ENCODE measurements at regions not wholly inside any gene's neighbourhood (a gene's known extent, or its start where the extent isn't known, plus 50 kb on each side); places are given as distances from the start of the nearest gene placed in this dataset.

- H3K4me3 ChIP-seq: no peak overlapping the region
- DNase-seq: no peak
- no peak overlapping the region for H3K27ac ChIP-seq
- H3K27me3 ChIP-seq: no peaks in the 10 kb centered on the region
- no peaks in the 10 kb centered on the region for H3K4me1 ChIP-seq
- FAIRE-seq: no peak
- H3K9me3 ChIP-seq: no peaks in the 10 kb centered on the region
- H3K36me3 ChIP-seq: no peaks in the 10 kb centered on the region
- 41 to 50% methylated on average over 1 of the region's 1 CpG for WGBS, 2 donors
- no peak for ATAC-seq
- intact Hi-C loops (cut with DNase I): no loop called here
- TF ChIP-seq CTCF (IDR thresholded peaks at IDR 0.05): no peak
Measured at GRCh38 chr1:221891708-221892107, 149.8 kb upstream of the DUSP10 start.

- FAIRE-seq: no peak
Measured at GRCh38 chr1:221888801-221889200, 146.9 kb upstream of the DUSP10 start.

GRCh38 chr1:221888218-221888617 is 146.3 kb upstream of the DUSP10 start:
- TF ChIP-seq CTCF (IDR thresholded peaks at IDR 0.05): no peak
- Histone ChIP-seq H3K4me3 (no peak overlapping the region), H3K9me3 (no peaks in the 10 kb centered on the region), H3K27me3 (no peaks in the 10 kb centered on the region), H3K4me1 (no peaks in the 10 kb centered on the region), H3K27ac (no peak overlapping the region), H3K36me3 (no peaks in the 10 kb centered on the region)
- intact Hi-C loops (cut with DNase I): no loop called here
- ATAC-seq (no peak), DNase-seq (no peak), FAIRE-seq (no peak)
- WGBS, 2 donors: 84 to 85% methylated on average over 11 of the region's 11 CpGs

More at GRCh38 chr1:221888801-221889200, 146.9 kb upstream of the DUSP10 start:
- ATAC-seq (no peak), DNase-seq (no peak)
- intact Hi-C loops (cut with DNase I): no loop called here
- no peaks in the 10 kb centered on the region for H3K4me1 ChIP-seq
- no peaks in the 10 kb centered on the region for H3K27me3 ChIP-seq
- WGBS, 2 donors: 75 to 76% methylated on average over 5 of the region's 5 CpGs
- H3K27ac ChIP-seq: no peak overlapping the region
- no peak for TF ChIP-seq CTCF (IDR thresholded peaks at IDR 0.05)
- no peaks in the 10 kb centered on the region for H3K9me3 ChIP-seq
- no peak overlapping the region for H3K4me3 ChIP-seq
- H3K36me3 ChIP-seq: no peaks in the 10 kb centered on the region

- Histone ChIP-seq H3K27ac (no peak overlapping the region), H3K4me3 (no peak overlapping the region), H3K27me3 (no peaks in the 10 kb centered on the region), H3K9me3 (no peaks in the 10 kb centered on the region), H3K36me3 (no peaks in the 10 kb centered on the region), H3K4me1 (no peaks in the 10 kb centered on the region)
- FAIRE-seq (no peak), DNase-seq (no peak), ATAC-seq (no peak)
- TF ChIP-seq CTCF (IDR thresholded peaks at IDR 0.05): no peak
- WGBS, 2 donors: 77 to 86% methylated on average over 2 of the region's 2 CpGs
- intact Hi-C loops (cut with DNase I): no loop called here
Measured at GRCh38 chr1:221887758-221888157, 145.9 kb upstream of the DUSP10 start.

- intact Hi-C loops (cut with DNase I): no loop called here
- no peak overlapping the region for H3K27ac ChIP-seq
- H3K4me1 ChIP-seq: no peaks in the 10 kb centered on the region
- no peak for DNase-seq
- no peaks in the 10 kb centered on the region for H3K36me3 ChIP-seq
- 73 to 75% methylated on average over 3 of the region's 3 CpGs for WGBS, 2 donors
- TF ChIP-seq CTCF (IDR thresholded peaks at IDR 0.05): no peak
- no peak overlapping the region for H3K4me3 ChIP-seq
- no peak for ATAC-seq
- no peaks in the 10 kb centered on the region for H3K9me3 ChIP-seq
- FAIRE-seq: no peak
- no peaks in the 10 kb centered on the region for H3K27me3 ChIP-seq
Measured at GRCh38 chr1:221887415-221887746, 145.5 kb upstream of the DUSP10 start.
